GM23338 (cell line): ENCODE measurements at regions not wholly inside any gene's neighbourhood (a gene's known extent, or its start where the extent isn't known, plus 50 kb on each side); places are given as distances from the start of the nearest gene placed in this dataset.
"Not testable (repeated sequence)": the region's sequence is repeated elsewhere in the genome, so short reads cannot be mapped to it uniquely, and the experiment has no call there.

Source experiments
- ATAC-seq: fragments of 200-7000 bp; cut with Tn5 transposase; 3 replicates; pipeline ENCODE4 v1.9.1; 2020
- DNase-seq: peaks from one replicate; pipeline ENCODE4 v3.0.0-alpha.2; 2015; ENCODE audit warnings: low spot score
- H2AFZ ChIP-seq: fragments of 200-600 bp; sonication (generic); 2 replicates; pipeline ENCODE4 v1.8.0; 2016; ENCODE audit warnings: antibody characterized with exemption, mild to moderate bottlenecking, moderate library complexity
- H3F3A ChIP-seq: fragments of 200-600 bp; sonication (generic); replicated peaks from 2 replicates; pipeline ENCODE4 v1.8.0; 2017; ENCODE audit warnings: antibody characterized with exemption, mixed run types, low read depth
- H3K27ac ChIP-seq: fragments of 200-600 bp; sonication (generic); 2 replicates; pipeline ENCODE4 v1.6.1; 2016; ENCODE audit warnings: low read depth
- H3K27me3 ChIP-seq: fragments of 200-600 bp; sonication (generic); 2 replicates; pipeline ENCODE4 v1.8.0; 2016; ENCODE audit warnings: mild to moderate bottlenecking, mixed run types, moderate library complexity; ENCODE audit not compliant: insufficient read depth
- H3K36me3 ChIP-seq: fragments of 200-600 bp; sonication (generic); 2 replicates; pipeline ENCODE4 v1.8.0; 2016; ENCODE audit warnings: mild to moderate bottlenecking; ENCODE audit not compliant: insufficient read depth
- H3K4me1 ChIP-seq: fragments of 200-600 bp; sonication (generic); 2 replicates; pipeline ENCODE4 v1.8.0; 2016; ENCODE audit warnings: mild to moderate bottlenecking, moderate library complexity; ENCODE audit not compliant: insufficient read depth
- H3K4me2 ChIP-seq: fragments of 200-600 bp; sonication (generic); 2 replicates; pipeline ENCODE4 v1.7.1; 2017; ENCODE audit warnings: mixed run types
- H3K4me3 ChIP-seq: fragments of 200-600 bp; sonication (generic); 2 replicates; pipeline ENCODE4 v1.6.1; 2016; ENCODE audit warnings: mixed run types
- H3K79me2 ChIP-seq: fragments of 200-600 bp; sonication (generic); replicated peaks from 2 replicates; pipeline ENCODE4 v1.8.0; 2017; ENCODE audit warnings: mild to moderate bottlenecking; ENCODE audit not compliant: insufficient read depth
- H3K9me2 ChIP-seq: fragments of 200-600 bp; sonication (generic); 2 replicates; pipeline ENCODE4 v1.8.0; 2017; ENCODE audit not compliant: insufficient read depth
- H4K20me1 ChIP-seq: fragments of 200-600 bp; sonication (generic); replicated peaks from 2 replicates; pipeline ENCODE4 v1.8.0; 2017; ENCODE audit warnings: mild to moderate bottlenecking; ENCODE audit not compliant: insufficient read depth
- H3K27ac Mint-ChIP-seq: 2 replicates; pipeline ENCODE4 v1.8.0; 2020; ENCODE audit warnings: inconsistent platforms, mild to moderate bottlenecking, moderate library complexity, mixed read lengths
- H3K27me3 Mint-ChIP-seq: 3 replicates; pipeline ENCODE4 v1.8.0; 2022; ENCODE audit warnings: low read depth, mild to moderate bottlenecking, moderate library complexity, mixed read lengths, inconsistent platforms; ENCODE audit not compliant: insufficient read depth, poor library complexity
- H3K36me3 Mint-ChIP-seq: 3 replicates; pipeline ENCODE4 v1.8.0; 2021; ENCODE audit warnings: low read depth, mild to moderate bottlenecking, inconsistent platforms, moderate library complexity, mixed read lengths
- H3K4me1 Mint-ChIP-seq: 3 replicates; pipeline ENCODE4 v1.8.0; 2020; ENCODE audit warnings: mild to moderate bottlenecking, inconsistent platforms, mixed read lengths
- H3K4me3 Mint-ChIP-seq: 3 replicates; pipeline ENCODE4 v1.8.0; 2021; ENCODE audit warnings: moderate library complexity, mild to moderate bottlenecking, inconsistent platforms, mixed read lengths
- H3K9me3 Mint-ChIP-seq: 3 replicates; pipeline ENCODE4 v1.8.0; 2020; ENCODE audit warnings: moderate library complexity, mild to moderate bottlenecking, inconsistent platforms, mixed read lengths
- CREB1 ChIP-seq: fragments of 250-450 bp; sonication (Bioruptor Pico); IDR thresholded peaks from 2 replicates; pipeline ENCODE4 v1.5.0; 2020; ENCODE audit warnings: low read depth, mild to moderate bottlenecking, moderate library complexity
- EZH2 ChIP-seq: fragments of 200-600 bp; sonication (generic); IDR thresholded peaks from one replicate; pipeline ENCODE4 v1.8.0; 2017; ENCODE audit warnings: antibody characterized with exemption, mild to moderate bottlenecking, low read depth; ENCODE audit not compliant: unreplicated experiment
- JUNB ChIP-seq: IDR thresholded peaks from one replicate; pipeline ENCODE4 v1.6.1; 2016; ENCODE audit warnings: antibody characterized with exemption; ENCODE audit not compliant: unreplicated experiment
- NANOG ChIP-seq: IDR thresholded peaks from 2 replicates; pipeline ENCODE4 v1.6.1; 2016; ENCODE audit warnings: antibody characterized with exemption, borderline replicate concordance
- ZNF114 ChIP-seq: fragments of 250-450 bp; sonication (Bioruptor Pico); IDR thresholded peaks from 2 replicates; pipeline ENCODE4 v1.5.0; 2020; ENCODE audit warnings: mild to moderate bottlenecking, moderate library complexity
- TF ChIP-seq, protein P1 (sequence below): fragments of 250-450 bp; sonication (Bioruptor Pico); IDR thresholded peaks from 2 replicates; pipeline ENCODE4 v1.5.0; 2020; ENCODE audit warnings: mild to moderate bottlenecking, moderate library complexity
- TF ChIP-seq, protein P2 (sequence below): IDR thresholded peaks from 2 replicates; pipeline ENCODE4 v1.6.1; 2016; ENCODE audit warnings: antibody characterized with exemption

DNA sequence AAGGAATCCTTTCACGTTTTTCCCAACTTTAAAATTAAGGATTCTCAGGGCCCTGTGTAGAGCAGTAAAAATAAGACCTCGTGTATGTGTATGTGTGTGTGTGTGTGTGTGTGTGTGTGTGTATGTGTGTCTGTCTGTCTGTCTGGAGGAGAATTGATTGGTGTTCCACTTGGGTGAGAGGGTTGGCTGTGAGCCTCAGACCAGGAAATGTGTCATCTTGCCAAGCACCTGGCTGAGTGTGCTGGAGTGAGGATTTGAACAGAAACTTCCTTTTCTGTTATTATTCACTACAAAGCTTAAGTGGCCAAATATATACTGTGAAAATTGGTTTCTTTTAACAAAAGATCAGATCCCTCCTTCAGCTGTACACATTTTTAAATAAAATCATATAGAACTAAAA lies 103.6 kb upstream of the NUDT6 start:
- H3K4me2 ChIP-seq, H3K27me3 ChIP-seq, H3K9me2 ChIP-seq, H3K79me2 ChIP-seq, H2AFZ ChIP-seq, H4K20me1 ChIP-seq, H3F3A ChIP-seq, H3K27me3 Mint-ChIP-seq, H3K36me3 ChIP-seq, H3K4me3 Mint-ChIP-seq, H3K4me1 ChIP-seq, H3K27ac ChIP-seq, ATAC-seq, DNase-seq, H3K4me3 ChIP-seq, H3K9me3 Mint-ChIP-seq: not testable (repeated sequence)
- peaks cover 21% of the 10 kb centered on the region for H3K36me3 Mint-ChIP-seq
- peak overlapping the region; percentile 10; the same call in 1 of the 2 replicates for H3K27ac Mint-ChIP-seq
- peaks cover 13% of the 10 kb centered on the region for H3K4me1 Mint-ChIP-seq

DNA sequence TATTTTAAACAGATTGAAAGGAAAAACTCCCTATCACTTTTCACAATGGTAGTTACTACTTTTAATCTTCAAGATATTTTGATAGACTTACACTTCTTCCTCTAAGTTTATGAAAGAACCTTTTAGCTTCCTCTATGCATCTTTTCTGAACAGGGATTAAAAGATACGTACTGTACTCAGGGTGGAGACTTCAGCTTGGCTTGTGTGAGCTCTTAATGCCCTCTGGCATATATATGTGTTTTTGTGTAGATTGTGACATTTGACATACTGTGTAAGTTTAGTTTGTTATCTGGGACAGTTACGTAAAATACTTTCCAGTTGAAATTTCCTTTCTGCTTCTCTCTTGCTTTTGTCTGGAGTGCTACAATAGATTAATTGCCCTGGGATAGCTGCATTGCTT lies 109.3 kb upstream of the NUDT6 start:
- H3K4me1 ChIP-seq, result no peaks in the 10 kb centered on the region
- H3K27ac ChIP-seq, result no peak overlapping the region
- H3K4me2 ChIP-seq, result no peak overlapping the region
- Mint-ChIP-seq H3K36me3 (peaks cover 4% of the 10 kb centered on the region; the same call in 2 of the 3 replicates), H3K27ac (no peak overlapping the region), H3K4me1 (peaks cover 10% of the 10 kb centered on the region; the same call in 2 of the 3 replicates), H3K27me3 (peaks cover 1% of the 10 kb centered on the region), H3K4me3 (no peak overlapping the region), H3K9me3 (no peaks in the 10 kb centered on the region)
- no peaks in the 10 kb centered on the region for H3K9me2 ChIP-seq
- H3K4me3 ChIP-seq, result no peak overlapping the region
- no peaks in the 10 kb centered on the region for H4K20me1 ChIP-seq
- TF ChIP-seq, protein P1, sequence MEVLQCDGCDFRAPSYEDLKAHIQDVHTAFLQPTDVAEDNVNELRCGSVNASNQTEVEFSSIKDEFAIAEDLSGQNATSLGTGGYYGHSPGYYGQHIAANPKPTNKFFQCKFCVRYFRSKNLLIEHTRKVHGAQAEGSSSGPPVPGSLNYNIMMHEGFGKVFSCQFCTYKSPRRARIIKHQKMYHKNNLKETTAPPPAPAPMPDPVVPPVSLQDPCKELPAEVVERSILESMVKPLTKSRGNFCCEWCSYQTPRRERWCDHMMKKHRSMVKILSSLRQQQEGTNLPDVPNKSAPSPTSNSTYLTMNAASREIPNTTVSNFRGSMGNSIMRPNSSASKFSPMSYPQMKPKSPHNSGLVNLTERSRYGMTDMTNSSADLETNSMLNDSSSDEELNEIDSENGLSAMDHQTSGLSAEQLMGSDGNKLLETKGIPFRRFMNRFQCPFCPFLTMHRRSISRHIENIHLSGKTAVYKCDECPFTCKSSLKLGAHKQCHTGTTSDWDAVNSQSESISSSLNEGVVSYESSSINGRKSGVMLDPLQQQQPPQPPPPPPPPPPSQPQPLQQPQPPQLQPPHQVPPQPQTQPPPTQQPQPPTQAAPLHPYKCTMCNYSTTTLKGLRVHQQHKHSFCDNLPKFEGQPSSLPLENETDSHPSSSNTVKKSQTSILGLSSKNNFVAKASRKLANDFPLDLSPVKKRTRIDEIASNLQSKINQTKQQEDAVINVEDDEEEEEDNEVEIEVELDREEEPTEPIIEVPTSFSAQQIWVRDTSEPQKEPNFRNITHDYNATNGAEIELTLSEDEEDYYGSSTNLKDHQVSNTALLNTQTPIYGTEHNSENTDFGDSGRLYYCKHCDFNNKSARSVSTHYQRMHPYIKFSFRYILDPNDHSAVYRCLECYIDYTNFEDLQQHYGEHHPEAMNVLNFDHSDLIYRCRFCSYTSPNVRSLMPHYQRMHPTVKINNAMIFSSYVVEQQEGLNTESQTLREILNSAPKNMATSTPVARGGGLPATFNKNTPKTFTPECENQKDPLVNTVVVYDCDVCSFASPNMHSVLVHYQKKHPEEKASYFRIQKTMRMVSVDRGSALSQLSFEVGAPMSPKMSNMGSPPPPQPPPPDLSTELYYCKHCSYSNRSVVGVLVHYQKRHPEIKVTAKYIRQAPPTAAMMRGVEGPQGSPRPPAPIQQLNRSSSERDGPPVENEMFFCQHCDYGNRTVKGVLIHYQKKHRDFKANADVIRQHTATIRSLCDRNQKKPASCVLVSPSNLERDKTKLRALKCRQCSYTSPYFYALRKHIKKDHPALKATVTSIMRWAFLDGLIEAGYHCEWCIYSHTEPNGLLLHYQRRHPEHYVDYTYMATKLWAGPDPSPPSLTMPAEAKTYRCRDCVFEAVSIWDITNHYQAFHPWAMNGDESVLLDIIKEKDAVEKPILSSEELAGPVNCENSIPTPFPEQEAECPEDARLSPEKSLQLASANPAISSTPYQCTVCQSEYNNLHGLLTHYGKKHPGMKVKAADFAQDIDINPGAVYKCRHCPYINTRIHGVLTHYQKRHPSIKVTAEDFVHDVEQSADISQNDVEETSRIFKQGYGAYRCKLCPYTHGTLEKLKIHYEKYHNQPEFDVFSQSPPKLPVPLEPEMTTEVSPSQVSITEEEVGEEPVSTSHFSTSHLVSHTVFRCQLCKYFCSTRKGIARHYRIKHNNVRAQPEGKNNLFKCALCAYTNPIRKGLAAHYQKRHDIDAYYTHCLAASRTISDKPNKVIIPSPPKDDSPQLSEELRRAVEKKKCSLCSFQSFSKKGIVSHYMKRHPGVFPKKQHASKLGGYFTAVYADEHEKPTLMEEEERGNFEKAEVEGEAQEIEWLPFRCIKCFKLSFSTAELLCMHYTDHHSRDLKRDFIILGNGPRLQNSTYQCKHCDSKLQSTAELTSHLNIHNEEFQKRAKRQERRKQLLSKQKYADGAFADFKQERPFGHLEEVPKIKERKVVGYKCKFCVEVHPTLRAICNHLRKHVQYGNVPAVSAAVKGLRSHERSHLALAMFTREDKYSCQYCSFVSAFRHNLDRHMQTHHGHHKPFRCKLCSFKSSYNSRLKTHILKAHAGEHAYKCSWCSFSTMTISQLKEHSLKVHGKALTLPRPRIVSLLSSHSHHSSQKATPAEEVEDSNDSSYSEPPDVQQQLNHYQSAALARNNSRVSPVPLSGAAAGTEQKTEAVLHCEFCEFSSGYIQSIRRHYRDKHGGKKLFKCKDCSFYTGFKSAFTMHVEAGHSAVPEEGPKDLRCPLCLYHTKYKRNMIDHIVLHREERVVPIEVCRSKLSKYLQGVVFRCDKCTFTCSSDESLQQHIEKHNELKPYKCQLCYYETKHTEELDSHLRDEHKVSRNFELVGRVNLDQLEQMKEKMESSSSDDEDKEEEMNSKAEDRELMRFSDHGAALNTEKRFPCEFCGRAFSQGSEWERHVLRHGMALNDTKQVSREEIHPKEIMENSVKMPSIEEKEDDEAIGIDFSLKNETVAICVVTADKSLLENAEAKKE, result no peak
- TF ChIP-seq CREB1 (no peak), NANOG (no peak), JUNB (no peak), ZNF114 (CRISPR knock-in tag) (no peak), EZH2 (no peak)
- TF ChIP-seq, protein P2, sequence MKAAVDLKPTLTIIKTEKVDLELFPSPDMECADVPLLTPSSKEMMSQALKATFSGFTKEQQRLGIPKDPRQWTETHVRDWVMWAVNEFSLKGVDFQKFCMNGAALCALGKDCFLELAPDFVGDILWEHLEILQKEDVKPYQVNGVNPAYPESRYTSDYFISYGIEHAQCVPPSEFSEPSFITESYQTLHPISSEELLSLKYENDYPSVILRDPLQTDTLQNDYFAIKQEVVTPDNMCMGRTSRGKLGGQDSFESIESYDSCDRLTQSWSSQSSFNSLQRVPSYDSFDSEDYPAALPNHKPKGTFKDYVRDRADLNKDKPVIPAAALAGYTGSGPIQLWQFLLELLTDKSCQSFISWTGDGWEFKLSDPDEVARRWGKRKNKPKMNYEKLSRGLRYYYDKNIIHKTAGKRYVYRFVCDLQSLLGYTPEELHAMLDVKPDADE, result no peak
- no peak for ATAC-seq
- H3K36me3 ChIP-seq, result no peaks in the 10 kb centered on the region
- no peak overlapping the region for H2AFZ ChIP-seq
- no peak for DNase-seq
- H3K27me3 ChIP-seq, result no peaks in the 10 kb centered on the region
- H3F3A ChIP-seq, result no peaks in the 10 kb centered on the region
- H3K79me2 ChIP-seq, result no peaks in the 10 kb centered on the region
